Ishikawa (cell line): ENCODE measurements at regions not wholly inside any gene's neighbourhood (a gene's known extent, or its start where the extent isn't known, plus 50 kb on each side); places are given as distances from the start of the nearest gene placed in this dataset.

Experiments used
- EGR1 ChIP-seq: IDR thresholded peaks from 2 replicates; pipeline ENCODE4 v1.6.1; 2012
- EP300 ChIP-seq: IDR thresholded peaks from 2 replicates; pipeline ENCODE4 v1.6.1; 2012; ENCODE audit warnings: borderline replicate concordance
- MAX ChIP-seq: IDR thresholded peaks from 2 replicates; pipeline ENCODE4 v1.6.1; 2012
- TCF12 ChIP-seq: IDR thresholded peaks from 2 replicates; pipeline ENCODE4 v1.6.1; 2012; ENCODE audit warnings: low read depth
- USF1 ChIP-seq: IDR thresholded peaks from 2 replicates; pipeline ENCODE4 v1.6.1; 2012

DNA sequence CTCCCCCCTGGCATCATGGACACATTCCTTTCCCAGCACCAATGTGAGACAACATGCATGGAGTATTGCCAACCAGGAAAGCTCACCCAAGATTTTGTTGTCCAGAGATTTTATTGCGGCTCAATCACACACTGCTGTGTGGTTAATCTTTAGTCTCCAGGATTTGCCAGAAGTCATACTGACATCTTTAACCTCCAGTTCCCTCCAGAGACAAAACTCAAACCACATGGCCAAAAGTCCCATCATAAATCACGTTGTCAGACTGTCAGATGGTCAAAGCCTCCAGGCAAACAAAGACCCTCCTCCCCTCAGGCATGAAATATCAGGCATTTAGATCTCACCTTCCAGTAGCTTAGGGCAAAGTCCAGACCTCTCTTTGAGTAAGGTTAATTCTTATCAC lies 97.3 kb upstream of the OPRM1 start:
- TF ChIP-seq USF1 (no peak), EGR1 (no peak), MAX (no peak), TCF12 (no peak), EP300 (no peak)
